HT-29 (cell line): ENCODE measurements at regions not wholly inside any gene's neighbourhood (a gene's known extent, or its start where the extent isn't known, plus 50 kb on each side); places are given as distances from the start of the nearest gene placed in this dataset.

Experiments used
- DNase-seq: peaks from one replicate; pipeline ENCODE4 v3.0.0-alpha.2; 2015; ENCODE audit warnings: low spot score

- DNase-seq: no peak
Measured at GRCh38 chr1:5501206-5501930, 490.9 kb downstream of the NPHP4 start.

- DNase-seq: no peak
Measured at GRCh38 chr1:5500541-5500940, 491.7 kb downstream of the NPHP4 start.

GRCh38 chr1:5497503-5497902 lies 494.7 kb downstream of the NPHP4 start:
- no peak for DNase-seq

- DNase-seq: no peak
Measured at GRCh38 chr1:5495596-5496410, 496.4 kb downstream of the NPHP4 start.

- no peak for DNase-seq
Measured at GRCh38 chr1:5494518-5494917, 497.7 kb downstream of the NPHP4 start.

- no peak for DNase-seq
Measured at GRCh38 chr1:5493851-5494311, 498.3 kb downstream of the NPHP4 start.

GRCh38 chr1:5493275-5493674 lies 498.9 kb downstream of the NPHP4 start:
- DNase-seq: no peak

- DNase-seq: no peak
Measured at GRCh38 chr1:5492846-5493245, 499.4 kb downstream of the NPHP4 start.

GRCh38 chr1:5491207-5491904 lies 500.9 kb downstream of the NPHP4 start:
- no peak for DNase-seq

- no peak for DNase-seq
Measured at GRCh38 chr1:5490635-5491034, 501.6 kb downstream of the NPHP4 start.

- no peak for DNase-seq
Measured at GRCh38 chr1:5488448-5488847, 503.8 kb downstream of the NPHP4 start.

- no peak for DNase-seq
Measured at GRCh38 chr1:5485968-5486696, 506.1 kb downstream of the NPHP4 start.

GRCh38 chr1:5485436-5485835 lies 506.8 kb downstream of the NPHP4 start:
- DNase-seq: no peak

- no peak for DNase-seq
Measured at GRCh38 chr1:5484451-5485165, 507.6 kb downstream of the NPHP4 start.

GRCh38 chr1:5481889-5482288 lies 510.3 kb downstream of the NPHP4 start:
- peak; percentile 46 for DNase-seq

- DNase-seq: no peak
Measured at GRCh38 chr1:5480906-5481305, 511.3 kb downstream of the NPHP4 start.

- no peak for DNase-seq
Measured at GRCh38 chr1:5479876-5480646, 512.2 kb downstream of the NPHP4 start.

- no peak for DNase-seq
Measured at GRCh38 chr1:5478961-5479360, 513.3 kb downstream of the NPHP4 start.

- DNase-seq: no peak
Measured at GRCh38 chr1:5478156-5478695, 514.0 kb downstream of the NPHP4 start.

- no peak for DNase-seq
Measured at GRCh38 chr1:5477716-5478115, 514.5 kb downstream of the NPHP4 start.
